ENCODE measurements at regions not wholly inside any gene's neighbourhood (a gene's known extent, or its start where the extent isn't known, plus 50 kb on each side); places are given as distances from the start of the nearest gene placed in this dataset.
A peak's percentile ranks its signal among the peaks of the same experiment; 100 is the strongest.

GRCh38 chr10:83075016-83075814 is 1064.1 kb upstream of the GHITM start:
- Histone ChIP-seq H3K36me3 (ENCODE audit: control insufficient read depth in 2 of 2, extremely low read depth in 1 of 2, insufficient read depth in 2 of 2, low read length in 2 of 2) (no peaks in the 10 kb centered on the region), H3K9me1 (replicated peaks; ENCODE audit: control insufficient read depth, extremely low read depth, insufficient read depth, low read length) (no peaks in the 10 kb centered on the region), H3K4me1 (ENCODE audit: control insufficient read depth, extremely low read depth, insufficient read depth, low read length) (peaks cover 14% of the 10 kb centered on the region), H3K9ac (replicated peaks; ENCODE audit: extremely low read depth, insufficient read depth, low read length) (no peak overlapping the region), H3K79me2 (ENCODE audit: control insufficient read depth, insufficient read depth, low read length) (no peaks in the 10 kb centered on the region), H3K4me2 (ENCODE audit: insufficient read depth, low read length) (no peak overlapping the region), H3K27me3 (ENCODE audit: control insufficient read depth in 2 of 2, insufficient read depth in 2 of 2, low read length in 2 of 2) (no peaks in the 10 kb centered on the region), H2AFZ (ENCODE audit: low read depth, low read length) (no peak overlapping the region), H3K27ac (ENCODE audit: insufficient read depth, low read depth, low read length) (no peak overlapping the region), H3K4me3 (replicated peaks in 1 of 3; ENCODE audit: insufficient read depth in 1 of 3, low read depth in 1 of 3, low read length in 3 of 3) (no peak overlapping the region), H4K20me1 (replicated peaks; ENCODE audit: control insufficient read depth, extremely low read depth, insufficient read depth, low read length) (no peaks in the 10 kb centered on the region), H3K9me3 (replicated peaks; ENCODE audit: control insufficient read depth, insufficient read depth, low read length) (no peaks in the 10 kb centered on the region)
- DNase-seq (ENCODE audit: low read depth, low spot score) (peak; percentile 80), FAIRE-seq (peak; percentile 55)
- TF ChIP-seq CTCF (IDR thresholded peaks at IDR 0.05; ENCODE audit: extremely low read depth in 1 of 2, insufficient read depth in 1 of 2, low read depth in 1 of 2, low read length in 2 of 2) (no peak), POLR2AphosphoS5 (IDR thresholded peaks at IDR 0.05; ENCODE audit: insufficient read depth, low read depth, low read length) (no peak), POLR2A (IDR thresholded peaks at IDR 0.05; ENCODE audit: low read depth, low read length) (no peak), FOS (IDR thresholded peaks at IDR 0.05; ENCODE audit: borderline replicate concordance, insufficient read depth, low read length) (no peak), MAX (IDR thresholded peaks at IDR 0.05; ENCODE audit: insufficient read depth, insufficient read length) (no peak), EZH2 (IDR thresholded peaks at IDR 0.05; ENCODE audit: borderline replicate concordance, low read depth, low read length, severe bottlenecking) (no peak), JUN (IDR thresholded peaks at IDR 0.05; ENCODE audit: borderline replicate concordance, insufficient read depth, insufficient read length, low read depth) (no peak), MYC (IDR thresholded peaks at IDR 0.05; ENCODE audit: low read depth, low read length) (no peak), GATA2 (IDR thresholded peaks at IDR 0.05; ENCODE audit: insufficient read depth, insufficient read length, low read depth, low read length) (no peak)
- ChIA-PET POLR2A (no interaction called here), CTCF (no interaction called here)
- dilution Hi-C loops (cut with MboI; ENCODE audit: extremely low pct_ligation_motif_present, low sequenced_read_pairs) (no loop called here), intact Hi-C loops (cut with micrococcal nuclease) (no loop called here)
- no TSS peak for BruUV-seq (replicated peaks)

Measured in endothelial cell of umbilical vein (primary cell).